Esophagus squamous epithelium (tissue), 5 donors: ENCODE measurements at regions not wholly inside any gene's neighbourhood (a gene's known extent, or its start where the extent isn't known, plus 50 kb on each side); places are given as distances from the start of the nearest gene placed in this dataset.

Experiments used
- DNase-seq: peaks from one replicate; lab custom pipeline; 2025; lab: John Stamatoyannopoulos, UW
- H3K27ac ChIP-seq, 4 donors: fragments of 200-600 bp; sonication (generic); one replicate each; pipeline ENCODE4 v1.5.1; 2016 to 2019; ENCODE audit warnings: mild to moderate bottlenecking in 1 of 4
- H3K27me3 ChIP-seq, 4 donors: fragments of 200-600 bp; sonication (generic); 1 replicate in 3 of 4; 2 replicates in 1 of 4; pipeline versions ENCODE4 v1.5.1 to v1.6.0; 2017 to 2021; ENCODE audit warnings: antibody characterized with exemption in 1 of 4
- H3K36me3 ChIP-seq, 3 donors: fragments of 200-600 bp; sonication (generic); one replicate each; pipeline ENCODE4 v1.5.1; 2016 to 2019
- H3K4me1 ChIP-seq, 3 donors: fragments of 200-600 bp; sonication (generic); one replicate each; pipeline ENCODE4 v1.5.1; 2017 to 2019
- H3K4me3 ChIP-seq, 4 donors: fragments of 200-600 bp; sonication (generic); 1 replicate in 3 of 4; 2 replicates in 1 of 4; pipeline ENCODE4 v1.5.1; 2016 to 2019; ENCODE audit warnings: mild to moderate bottlenecking in 2 of 4, moderate library complexity in 1 of 4
- H3K9me3 ChIP-seq, 3 donors: fragments of 200-600 bp; sonication (generic); one replicate each; pipeline ENCODE4 v1.5.1; 2016 to 2019
- POLR2A ChIP-seq, 4 donors: fragments of 450-650 bp; IDR thresholded peaks; one replicate each; pipeline ENCODE4 v1.6.1; 2017; ENCODE audit warnings: antibody characterized with exemption in 4 of 4, mild to moderate bottlenecking in 4 of 4, moderate library complexity in 3 of 4
- WGBS, 2 donors: methylation state at CpG; one replicate each; pipeline ENCODE4 v1.1.5; 2018; 5-methylcytosine and 5-hydroxymethylcytosine counted together
- intact Hi-C: fragments of 100-400 bp; cut with DNase I; formaldehyde crosslinking; loops from one replicate; pipeline ENCODE4 v1.15.0; 2022
- TF ChIP-seq, protein P1 (sequence below), 6 experiments: fragments of 450-650 bp in 4 of 6; fragments of 200-600 bp in 2 of 6; sonication (generic) in 2 of 6; IDR thresholded peaks; one replicate each; pipeline ENCODE4 v1.5.1; 2016 to 2019; ENCODE audit warnings: antibody characterized with exemption in 6 of 6, mild to moderate bottlenecking in 4 of 6, moderate library complexity in 4 of 6
- donor health status: DM: yes; HTN: yes; CAD: no.

DNA sequence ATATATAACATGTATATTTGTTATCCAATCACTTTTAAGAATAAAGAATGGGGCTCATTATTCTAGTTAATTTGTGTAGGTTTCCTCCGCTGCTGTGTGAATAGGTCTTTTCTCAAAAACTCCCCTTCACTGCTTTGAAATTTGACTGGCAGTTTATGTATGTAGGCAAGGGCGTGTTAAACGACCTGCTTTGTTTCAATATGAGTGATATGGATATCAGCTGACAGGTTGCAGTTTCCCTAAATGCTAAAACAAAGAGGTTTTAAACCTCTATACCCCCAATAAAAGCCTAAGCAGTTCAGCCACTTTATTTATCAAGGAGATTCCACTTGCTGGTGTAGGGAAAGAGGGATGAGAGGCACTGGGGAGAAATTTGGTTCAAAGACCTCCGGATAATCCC is 159.6 kb downstream of the TMEM167A start:
- 68 to 69% methylated on average over 4 of the region's 4 CpGs for WGBS, 2 donors
- Histone ChIP-seq H3K27ac (no peak overlapping the region), H3K4me1 (no peaks in the 10 kb centered on the region), H3K36me3 (no peaks in the 10 kb centered on the region), H3K27me3 (no peaks in the 10 kb centered on the region), H3K4me3 (no peak overlapping the region), H3K9me3 (peaks cover 0 to 18% (median 6%) of the 10 kb centered on the region in 3 donors)
- intact Hi-C loops, result no loop called here
- no peak for TF ChIP-seq POLR2A (IDR thresholded peaks at IDR 0.05)
- TF ChIP-seq, protein P1, sequence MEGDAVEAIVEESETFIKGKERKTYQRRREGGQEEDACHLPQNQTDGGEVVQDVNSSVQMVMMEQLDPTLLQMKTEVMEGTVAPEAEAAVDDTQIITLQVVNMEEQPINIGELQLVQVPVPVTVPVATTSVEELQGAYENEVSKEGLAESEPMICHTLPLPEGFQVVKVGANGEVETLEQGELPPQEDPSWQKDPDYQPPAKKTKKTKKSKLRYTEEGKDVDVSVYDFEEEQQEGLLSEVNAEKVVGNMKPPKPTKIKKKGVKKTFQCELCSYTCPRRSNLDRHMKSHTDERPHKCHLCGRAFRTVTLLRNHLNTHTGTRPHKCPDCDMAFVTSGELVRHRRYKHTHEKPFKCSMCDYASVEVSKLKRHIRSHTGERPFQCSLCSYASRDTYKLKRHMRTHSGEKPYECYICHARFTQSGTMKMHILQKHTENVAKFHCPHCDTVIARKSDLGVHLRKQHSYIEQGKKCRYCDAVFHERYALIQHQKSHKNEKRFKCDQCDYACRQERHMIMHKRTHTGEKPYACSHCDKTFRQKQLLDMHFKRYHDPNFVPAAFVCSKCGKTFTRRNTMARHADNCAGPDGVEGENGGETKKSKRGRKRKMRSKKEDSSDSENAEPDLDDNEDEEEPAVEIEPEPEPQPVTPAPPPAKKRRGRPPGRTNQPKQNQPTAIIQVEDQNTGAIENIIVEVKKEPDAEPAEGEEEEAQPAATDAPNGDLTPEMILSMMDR (IDR thresholded peaks at IDR 0.05), result no peak
- DNase-seq, result no peak

- Histone ChIP-seq H3K4me3 (no peak overlapping the region), H3K27ac (no peak overlapping the region), H3K9me3 (peaks cover 0 to 18% (median 6%) of the 10 kb centered on the region in 3 donors), H3K36me3 (no peaks in the 10 kb centered on the region), H3K4me1 (no peaks in the 10 kb centered on the region), H3K27me3 (no peaks in the 10 kb centered on the region)
- TF ChIP-seq POLR2A (IDR thresholded peaks at IDR 0.05), result no peak
- TF ChIP-seq, protein P1 (IDR thresholded peaks at IDR 0.05), result no peak
- DNase-seq, result no peak
- intact Hi-C loops, result no loop called here
Observed at GRCh38 chr5:82913971-82914370, 163.2 kb downstream of the TMEM167A start.

- Histone ChIP-seq H3K27me3 (no peaks in the 10 kb centered on the region), H3K36me3 (no peaks in the 10 kb centered on the region), H3K4me1 (no peaks in the 10 kb centered on the region), H3K9me3 (peaks cover 0 to 18% (median 6%) of the 10 kb centered on the region in 3 donors), H3K27ac (no peak overlapping the region), H3K4me3 (no peak overlapping the region)
- 69 to 85% methylated on average over 3 to 5 of the region's 5 CpGs for WGBS, 2 donors
- no peak for TF ChIP-seq POLR2A (IDR thresholded peaks at IDR 0.05)
- TF ChIP-seq, protein P1 (IDR thresholded peaks at IDR 0.05), result no peak
- intact Hi-C loops, result no loop called here
- DNase-seq, result no peak
Observed at GRCh38 chr5:82912462-82912861, 164.7 kb downstream of the TMEM167A start.

GRCh38 chr5:82911910-82912309 is 165.3 kb downstream of the TMEM167A start:
- no peaks in the 10 kb centered on the region for H3K27me3 ChIP-seq

GRCh38 chr5:82910905-82911304 is 166.3 kb downstream of the TMEM167A start:
- Histone ChIP-seq H3K36me3 (no peaks in the 10 kb centered on the region), H3K4me1 (no peaks in the 10 kb centered on the region), H3K27me3 (no peaks in the 10 kb centered on the region), H3K27ac (no peak overlapping the region), H3K4me3 (no peak overlapping the region), H3K9me3 (peaks cover 0 to 7% (median 6%) of the 10 kb centered on the region in 3 donors)
- no peak for DNase-seq
- intact Hi-C loops, result no loop called here
- TF ChIP-seq, protein P1 (IDR thresholded peaks at IDR 0.05), result no peak
- TF ChIP-seq POLR2A (IDR thresholded peaks at IDR 0.05), result no peak

More at GRCh38 chr5:82911910-82912309, 165.3 kb downstream of the TMEM167A start:
- Histone ChIP-seq H3K4me3 (no peak overlapping the region), H3K4me1 (no peaks in the 10 kb centered on the region), H3K36me3 (no peaks in the 10 kb centered on the region), H3K27ac (no peak overlapping the region), H3K9me3 (peaks cover 0 to 17% (median 6%) of the 10 kb centered on the region in 3 donors)
- DNase-seq, result no peak
- intact Hi-C loops, result no loop called here
- no peak for TF ChIP-seq POLR2A (IDR thresholded peaks at IDR 0.05)
- TF ChIP-seq, protein P1 (IDR thresholded peaks at IDR 0.05), result no peak
- WGBS, 2 donors, result 50 to 78% methylated on average over 1 to 2 of the region's 2 CpGs
